ENCODE measurements at regions not wholly inside any gene's neighbourhood (a gene's known extent, or its start where the extent isn't known, plus 50 kb on each side); places are given as distances from the start of the nearest gene placed in this dataset.

DNA sequence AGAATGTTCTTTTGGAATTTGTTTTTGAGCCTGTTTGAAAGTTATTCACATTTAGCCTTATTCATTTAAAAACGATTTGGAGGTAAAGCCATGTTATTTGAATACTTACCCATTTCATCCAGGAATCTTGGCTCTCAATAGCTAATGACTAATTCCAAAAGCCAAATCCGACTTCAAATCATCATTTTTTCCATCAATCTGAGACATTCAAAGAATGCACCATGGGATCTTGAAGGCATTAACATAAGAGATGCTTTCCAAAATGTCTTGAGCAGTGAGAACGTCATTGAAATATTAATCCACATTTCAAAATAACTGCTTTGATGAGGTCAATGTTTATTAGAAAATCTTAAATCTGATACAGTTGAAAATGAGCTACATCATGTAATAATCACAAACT lies 617.0 kb upstream of the RORB start:
- no peaks in the 10 kb centered on the region for H3K4me1 Mint-ChIP-seq (ENCODE audit: unreplicated experiment)
- no peaks in the 10 kb centered on the region for H3K36me3 Mint-ChIP-seq (ENCODE audit: unreplicated experiment)
- peaks cover 10% of the 10 kb centered on the region for H3K9me3 Mint-ChIP-seq (ENCODE audit: unreplicated experiment)
- no peak overlapping the region for H3K4me3 Mint-ChIP-seq (ENCODE audit: unreplicated experiment)
- H3K27ac Mint-ChIP-seq (ENCODE audit: unreplicated experiment): no peak overlapping the region
- no peak for DNase-seq (ENCODE audit: extremely low spot score, unreplicated experiment)
- no peaks in the 10 kb centered on the region for H3K27me3 Mint-ChIP-seq (ENCODE audit: unreplicated experiment)
- no peak for TF ChIP-seq CTCF (IDR thresholded peaks at IDR 0.05)

GRCh38 chr9:73889023-73889422 lies 608.1 kb upstream of the RORB start:
- H3K27me3 Mint-ChIP-seq (ENCODE audit: unreplicated experiment): no peaks in the 10 kb centered on the region
- H3K27ac Mint-ChIP-seq (ENCODE audit: unreplicated experiment): no peak overlapping the region
- TF ChIP-seq CTCF (IDR thresholded peaks at IDR 0.05): no peak
- H3K4me1 Mint-ChIP-seq (ENCODE audit: unreplicated experiment): no peaks in the 10 kb centered on the region
- DNase-seq (ENCODE audit: extremely low spot score, unreplicated experiment): no peak
- H3K4me3 Mint-ChIP-seq (ENCODE audit: unreplicated experiment): no peak overlapping the region
- H3K36me3 Mint-ChIP-seq (ENCODE audit: unreplicated experiment): no peaks in the 10 kb centered on the region
- H3K9me3 Mint-ChIP-seq (ENCODE audit: unreplicated experiment): peaks cover 23% of the 10 kb centered on the region

- H3K36me3 Mint-ChIP-seq (ENCODE audit: unreplicated experiment): no peaks in the 10 kb centered on the region
- TF ChIP-seq CTCF (IDR thresholded peaks at IDR 0.05): no peak
- no peak for DNase-seq (ENCODE audit: extremely low spot score, unreplicated experiment)
- peaks cover 9% of the 10 kb centered on the region for H3K9me3 Mint-ChIP-seq (ENCODE audit: unreplicated experiment)
- H3K4me1 Mint-ChIP-seq (ENCODE audit: unreplicated experiment): no peaks in the 10 kb centered on the region
- H3K27me3 Mint-ChIP-seq (ENCODE audit: unreplicated experiment): no peaks in the 10 kb centered on the region
- no peak overlapping the region for H3K27ac Mint-ChIP-seq (ENCODE audit: unreplicated experiment)
- no peak overlapping the region for H3K4me3 Mint-ChIP-seq (ENCODE audit: unreplicated experiment)
Measured at GRCh38 chr9:73890685-73891277, 606.4 kb upstream of the RORB start.

- no peaks in the 10 kb centered on the region for H3K36me3 Mint-ChIP-seq (ENCODE audit: unreplicated experiment)
- no peaks in the 10 kb centered on the region for H3K4me1 Mint-ChIP-seq (ENCODE audit: unreplicated experiment)
- no peaks in the 10 kb centered on the region for H3K27me3 Mint-ChIP-seq (ENCODE audit: unreplicated experiment)
- H3K9me3 Mint-ChIP-seq (ENCODE audit: unreplicated experiment): peaks cover 2% of the 10 kb centered on the region
- no peak overlapping the region for H3K27ac Mint-ChIP-seq (ENCODE audit: unreplicated experiment)
- H3K4me3 Mint-ChIP-seq (ENCODE audit: unreplicated experiment): no peak overlapping the region
- no peak for TF ChIP-seq CTCF (IDR thresholded peaks at IDR 0.05)
- no peak for DNase-seq (ENCODE audit: extremely low spot score, unreplicated experiment)
Measured at GRCh38 chr9:73892335-73892734, 604.8 kb upstream of the RORB start.

- H3K27me3 Mint-ChIP-seq (ENCODE audit: unreplicated experiment): no peaks in the 10 kb centered on the region
- no peak for TF ChIP-seq CTCF (IDR thresholded peaks at IDR 0.05)
- no peak for DNase-seq (ENCODE audit: extremely low spot score, unreplicated experiment)
- H3K4me3 Mint-ChIP-seq (ENCODE audit: unreplicated experiment): no peak overlapping the region
- H3K9me3 Mint-ChIP-seq (ENCODE audit: unreplicated experiment): no peaks in the 10 kb centered on the region
- no peaks in the 10 kb centered on the region for H3K36me3 Mint-ChIP-seq (ENCODE audit: unreplicated experiment)
- no peaks in the 10 kb centered on the region for H3K4me1 Mint-ChIP-seq (ENCODE audit: unreplicated experiment)
- H3K27ac Mint-ChIP-seq (ENCODE audit: unreplicated experiment): no peak overlapping the region
Measured at GRCh38 chr9:73893230-73893629, 603.9 kb upstream of the RORB start.
